ENCODE measurements at regions not wholly inside any gene's neighbourhood (a gene's known extent, or its start where the extent isn't known, plus 50 kb on each side); places are given as distances from the start of the nearest gene placed in this dataset.

GRCh38 chr22:48315439-48316256, 1512.0 kb downstream of the BRD1 start:
- H3K9me3 ChIP-seq (ENCODE audit: insufficient read depth, low read depth, low read length): peaks cover 30% of the 10 kb centered on the region; the same call in 1 of the 2 replicates
- no peaks in the 10 kb centered on the region for H3K36me3 ChIP-seq (ENCODE audit: insufficient read depth, low read length)
- H3K4me3 ChIP-seq (ENCODE audit: low read length, poor library complexity, severe bottlenecking): no peak overlapping the region
- H2AFZ ChIP-seq (ENCODE audit: low read length): no peak overlapping the region
- no peaks in the 10 kb centered on the region for H3K9me2 ChIP-seq (replicated peaks; ENCODE audit: low read depth, low read length)
- H3K79me2 ChIP-seq (ENCODE audit: insufficient read depth, low read length): no peaks in the 10 kb centered on the region
- no peaks in the 10 kb centered on the region for H3K4me1 ChIP-seq (ENCODE audit: insufficient read depth, low read length, poor library complexity, severe bottlenecking)
- H3F3A ChIP-seq (ENCODE audit: low read depth): no peaks in the 10 kb centered on the region
- H3K4me2 ChIP-seq (ENCODE audit: low read depth, low read length, poor library complexity, severe bottlenecking): no peak overlapping the region
- no peaks in the 10 kb centered on the region for H4K20me1 ChIP-seq (ENCODE audit: insufficient read depth, low read length, poor library complexity, severe bottlenecking)
- H3K27me3 ChIP-seq (ENCODE audit: insufficient read depth, low read length, poor library complexity, severe bottlenecking): no peaks in the 10 kb centered on the region
- no peak overlapping the region for H3K9ac ChIP-seq (ENCODE audit: low read depth, low read length, poor library complexity, severe bottlenecking)
- TF ChIP-seq CTCF (conservative IDR thresholded peaks at IDR 0.05; ENCODE audit: low read length) (no peak), EZH2phosphoT487 (IDR thresholded peaks at IDR 0.05; ENCODE audit: borderline replicate concordance) (no peak)

- no peak overlapping the region for H2AFZ ChIP-seq (ENCODE audit: low read length)
- no peaks in the 10 kb centered on the region for H4K20me1 ChIP-seq (ENCODE audit: insufficient read depth, low read length, poor library complexity, severe bottlenecking)
- no peaks in the 10 kb centered on the region for H3K79me2 ChIP-seq (ENCODE audit: insufficient read depth, low read length)
- no peak overlapping the region for H3K9ac ChIP-seq (ENCODE audit: low read depth, low read length, poor library complexity, severe bottlenecking)
- H3K27me3 ChIP-seq (ENCODE audit: insufficient read depth, low read length, poor library complexity, severe bottlenecking): no peaks in the 10 kb centered on the region
- TF ChIP-seq CTCF (conservative IDR thresholded peaks at IDR 0.05; ENCODE audit: low read length): no peak
- TF ChIP-seq EZH2phosphoT487 (IDR thresholded peaks at IDR 0.05; ENCODE audit: borderline replicate concordance): no peak
- no peaks in the 10 kb centered on the region for H3F3A ChIP-seq (ENCODE audit: low read depth)
- no peaks in the 10 kb centered on the region for H3K4me1 ChIP-seq (ENCODE audit: insufficient read depth, low read length, poor library complexity, severe bottlenecking)
- no peaks in the 10 kb centered on the region for H3K36me3 ChIP-seq (ENCODE audit: insufficient read depth, low read length)
- no peaks in the 10 kb centered on the region for H3K9me2 ChIP-seq (replicated peaks; ENCODE audit: low read depth, low read length)
- H3K4me3 ChIP-seq (ENCODE audit: low read length, poor library complexity, severe bottlenecking): no peak overlapping the region
- H3K9me3 ChIP-seq (ENCODE audit: insufficient read depth, low read depth, low read length): peaks cover 25% of the 10 kb centered on the region; the same call in 1 of the 2 replicates
- H3K4me2 ChIP-seq (ENCODE audit: low read depth, low read length, poor library complexity, severe bottlenecking): no peak overlapping the region
Measured at GRCh38 chr22:48314073-48314472, 1513.6 kb downstream of the BRD1 start.

GRCh38 chr22:48313175-48313830, 1514.4 kb downstream of the BRD1 start:
- no peak for TF ChIP-seq CTCF (conservative IDR thresholded peaks at IDR 0.05; ENCODE audit: low read length)
- TF ChIP-seq EZH2phosphoT487 (IDR thresholded peaks at IDR 0.05; ENCODE audit: borderline replicate concordance): no peak
- Histone ChIP-seq H3F3A (ENCODE audit: low read depth) (no peaks in the 10 kb centered on the region), H3K79me2 (ENCODE audit: insufficient read depth, low read length) (no peaks in the 10 kb centered on the region), H3K4me1 (ENCODE audit: insufficient read depth, low read length, poor library complexity, severe bottlenecking) (no peaks in the 10 kb centered on the region), H4K20me1 (ENCODE audit: insufficient read depth, low read length, poor library complexity, severe bottlenecking) (no peaks in the 10 kb centered on the region), H3K4me3 (ENCODE audit: low read length, poor library complexity, severe bottlenecking) (no peak overlapping the region), H3K27me3 (ENCODE audit: insufficient read depth, low read length, poor library complexity, severe bottlenecking) (no peaks in the 10 kb centered on the region), H2AFZ (ENCODE audit: low read length) (no peak overlapping the region), H3K9ac (ENCODE audit: low read depth, low read length, poor library complexity, severe bottlenecking) (no peak overlapping the region), H3K36me3 (ENCODE audit: insufficient read depth, low read length) (no peaks in the 10 kb centered on the region), H3K9me2 (replicated peaks; ENCODE audit: low read depth, low read length) (no peaks in the 10 kb centered on the region), H3K9me3 (ENCODE audit: insufficient read depth, low read depth, low read length) (peaks cover 25% of the 10 kb centered on the region; the same call in 1 of the 2 replicates), H3K4me2 (ENCODE audit: low read depth, low read length, poor library complexity, severe bottlenecking) (no peak overlapping the region)
